HEK293T (cell line): ENCODE measurements at regions not wholly inside any gene's neighbourhood (a gene's known extent, or its start where the extent isn't known, plus 50 kb on each side); places are given as distances from the start of the nearest gene placed in this dataset.

ENCODE experiments used
- FOXA1 ChIP-seq: fragments of 450-650 bp; IDR thresholded peaks from 2 replicates; pipeline ENCODE4 v1.6.1; 2016; ENCODE audit warnings: mild to moderate bottlenecking
- FOXK2 ChIP-seq: fragments of 450-650 bp; IDR thresholded peaks from 2 replicates; pipeline ENCODE4 v1.6.1; 2016; ENCODE audit warnings: mild to moderate bottlenecking
- L3MBTL2 ChIP-seq: fragments of 450-650 bp; conservative IDR thresholded peaks from 2 replicates; pipeline ENCODE4 v1.6.1; 2016; ENCODE audit warnings: mild to moderate bottlenecking
- SP1 ChIP-seq: fragments of 450-650 bp; IDR thresholded peaks from 2 replicates; pipeline ENCODE4 v1.6.1; 2017
- ZNF384 ChIP-seq: fragments of 450-650 bp; IDR thresholded peaks from 2 replicates; pipeline ENCODE4 v1.6.1; 2016

GRCh38 chr7:24108906-24109376 lies 175.0 kb upstream of the NPY start:
- no peak for TF ChIP-seq SP1
- TF ChIP-seq FOXK2 = no peak
- TF ChIP-seq L3MBTL2 = no peak
- no peak for TF ChIP-seq ZNF384
- no peak for TF ChIP-seq FOXA1
